CD14-positive monocyte (primary cell): ENCODE measurements at regions not wholly inside any gene's neighbourhood (a gene's known extent, or its start where the extent isn't known, plus 50 kb on each side); places are given as distances from the start of the nearest gene placed in this dataset.

Source experiments
- DNase-seq, 3 donors: peaks; one replicate each; pipeline ENCODE4 v3.0.0-alpha.2; 2011 to 2022
- H2AFZ ChIP-seq: 2 replicates; pipeline ENCODE4 v1.6.0; 2012; ENCODE audit warnings: mild to moderate bottlenecking, low read depth, low read length, inconsistent platforms; ENCODE audit not compliant: insufficient read depth, poor library complexity, severe bottlenecking
- H3K27ac ChIP-seq, 2 donors: 1 replicate in 1 of 2; 2 replicates in 1 of 2; pipeline ENCODE4 v1.5.1; 2012 to 2013; ENCODE audit warnings: low read length in 2 of 2, control low read depth in 1 of 2, inconsistent platforms in 1 of 2, low read depth in 1 of 2, mild to moderate bottlenecking in 1 of 2
- H3K27me3 ChIP-seq, 2 donors: one replicate each; pipeline versions ENCODE4 v1.6.0 to v1.6.1; 2011 to 2013; ENCODE audit warnings: low read length in 2 of 2; ENCODE audit not compliant: control insufficient read depth in 2 of 2, insufficient read depth in 2 of 2
- H3K36me3 ChIP-seq, 2 donors: replicated peaks in 1 of 2; 1 replicate in 1 of 2; 2 replicates in 1 of 2; pipeline versions ENCODE4 v1.5.1 to v1.6.1; 2012 to 2013; ENCODE audit warnings: low read length in 2 of 2, control low read depth in 1 of 2, inconsistent platforms in 1 of 2, mild to moderate bottlenecking in 1 of 2; ENCODE audit not compliant: insufficient read depth in 2 of 2, control insufficient read depth in 1 of 2
- H3K4me1 ChIP-seq, 2 donors: 1 replicate in 1 of 2; 2 replicates in 1 of 2; pipeline versions ENCODE4 v1.5.1 to v1.6.1; 2012 to 2013; ENCODE audit warnings: low read length in 2 of 2, control low read depth in 1 of 2, inconsistent platforms in 1 of 2, mild to moderate bottlenecking in 1 of 2, moderate library complexity in 1 of 2; ENCODE audit not compliant: insufficient read depth in 2 of 2, control insufficient read depth in 1 of 2
- H3K4me2 ChIP-seq: replicated peaks from 2 replicates; pipeline ENCODE3; 2012; ENCODE audit warnings: low read length, moderate library complexity, mild to moderate bottlenecking; ENCODE audit not compliant: poor library complexity, severe bottlenecking; ENCODE audit errors: extremely low read depth
- H3K4me3 ChIP-seq, 3 experiments: fragments of 200-600 bp in 1 of 3; sonication (generic) in 1 of 3; replicated peaks in 1 of 3; 1 replicate in 2 of 3; 2 replicates in 1 of 3; pipeline ENCODE4 v1.5.1; 2011 to 2013; ENCODE audit warnings: low read length in 3 of 3, mild to moderate bottlenecking in 3 of 3, control low read depth in 2 of 3, low read depth in 2 of 3, inconsistent platforms in 1 of 3, moderate library complexity in 1 of 3
- H3K79me2 ChIP-seq: 2 replicates; pipeline ENCODE4 v1.6.0; 2012; ENCODE audit warnings: mild to moderate bottlenecking, control low read depth, inconsistent platforms, low read length, moderate library complexity; ENCODE audit not compliant: insufficient read depth
- H3K9ac ChIP-seq: 2 replicates; pipeline ENCODE4 v1.6.0; 2017; ENCODE audit warnings: low read length, mild to moderate bottlenecking; ENCODE audit not compliant: insufficient read depth, poor library complexity, severe bottlenecking
- H3K9me3 ChIP-seq, 2 donors: replicated peaks in 1 of 2; 1 replicate in 1 of 2; 2 replicates in 1 of 2; pipeline versions ENCODE4 v1.5.1 to v1.6.1; 2012 to 2013; ENCODE audit warnings: low read length in 2 of 2, control low read depth in 1 of 2; ENCODE audit not compliant: control insufficient read depth in 1 of 2, insufficient read depth in 1 of 2
- H4K20me1 ChIP-seq: 2 replicates; pipeline ENCODE4 v1.6.0; 2012; ENCODE audit warnings: mild to moderate bottlenecking, low read length, control low read depth, moderate library complexity; ENCODE audit not compliant: insufficient read depth
- H3K27ac Mint-ChIP-seq, 7 donors: one replicate each; pipeline ENCODE4 v1.8.0; 2020; ENCODE audit warnings: mild to moderate bottlenecking in 7 of 7, mixed read lengths in 7 of 7, moderate library complexity in 6 of 7, inconsistent platforms in 2 of 7
- H3K27me3 Mint-ChIP-seq, 3 donors: one replicate each; pipeline ENCODE4 v1.8.0; 2021 to 2022; ENCODE audit warnings: low read depth in 3 of 3, mild to moderate bottlenecking in 3 of 3, mixed read lengths in 3 of 3, moderate library complexity in 3 of 3, inconsistent platforms in 1 of 3
- H3K36me3 Mint-ChIP-seq, 2 donors: one replicate each; pipeline ENCODE4 v1.8.0; 2020; ENCODE audit warnings: mixed read lengths in 2 of 2, inconsistent platforms in 1 of 2, mild to moderate bottlenecking in 1 of 2
- H3K4me1 Mint-ChIP-seq: one replicate; pipeline ENCODE4 v1.8.0; 2020; ENCODE audit warnings: mild to moderate bottlenecking, mixed read lengths
- H3K4me3 Mint-ChIP-seq, 2 donors: one replicate each; pipeline ENCODE4 v1.8.0; 2020; ENCODE audit warnings: mild to moderate bottlenecking in 2 of 2, mixed read lengths in 2 of 2, moderate library complexity in 1 of 2
- H3K9me3 Mint-ChIP-seq, 7 donors: one replicate each; pipeline ENCODE4 v1.8.0; 2020 to 2022; ENCODE audit warnings: mixed read lengths in 7 of 7, mild to moderate bottlenecking in 6 of 7, moderate library complexity in 6 of 7, inconsistent platforms in 2 of 7
- CTCF ChIP-seq: fragments of 200-600 bp; IDR thresholded peaks from one replicate; pipeline ENCODE4 v1.8.0; 2022; ENCODE audit warnings: antibody characterized with exemption, mild to moderate bottlenecking
- WGBS: methylation state at CpG from one replicate; pipeline ENCODE4 v1.1.5; 2013; ENCODE audit warnings: missing lambda C conversion rate; ENCODE audit not compliant: insufficient coverage; 5-methylcytosine and 5-hydroxymethylcytosine counted together
- intact Hi-C, 2 donors: fragments of 100-400 bp; cut with micrococcal nuclease; formaldehyde crosslinking; loops; one replicate each; pipeline versions ENCODE4 v1.15.0 to v1.15.1; 2023

GRCh38 chr9:110099236-110100095 lies 108.5 kb downstream of the C9orf152 start:
- peaks cover 31% of the 10 kb centered on the region for H3K79me2 ChIP-seq
- no peaks in the 10 kb centered on the region for H3K9me3 Mint-ChIP-seq

More at GRCh38 chr9:110099236-110100095, 108.5 kb downstream of the C9orf152 start:
- Histone ChIP-seq H3K36me3 (no peaks in the 10 kb centered on the region), H3K9ac (no peak overlapping the region), H3K27me3 (no peaks in the 10 kb centered on the region), H3K4me1 (peaks cover 28 to 35% of the 10 kb centered on the region in 2 donors), H4K20me1 (no peaks in the 10 kb centered on the region), H3K27ac (no peak overlapping the region), H3K9me3 (no peaks in the 10 kb centered on the region), H3K4me3 (no peak overlapping the region), H2AFZ (peak overlapping the region; percentile 41), H3K4me2 (no peak overlapping the region)
- TF ChIP-seq CTCF, result no peak
- Mint-ChIP-seq H3K4me1 (peaks cover 53% of the 10 kb centered on the region), H3K36me3 (no peaks in the 10 kb centered on the region), H3K4me3 (no peak overlapping the region), H3K27me3 (no peaks in the 10 kb centered on the region), H3K27ac (no peak overlapping the region)
- intact Hi-C loops, result no loop called here
- 17% methylated on average over 2 of the region's 5 CpGs for WGBS
- peak in 1 of 3 donors; percentile 11 for DNase-seq
